ENCODE measurements at regions not wholly inside any gene's neighbourhood (a gene's known extent, or its start where the extent isn't known, plus 50 kb on each side); places are given as distances from the start of the nearest gene placed in this dataset.

GRCh38 chr20:6635034-6635736 lies 132.3 kb upstream of the BMP2 start:
- no peaks in the 10 kb centered on the region for H3K36me3 ChIP-seq (replicated peaks in 1 of 2; ENCODE audit: control insufficient read depth in 1 of 2, insufficient read depth in 2 of 2, low read length in 1 of 2)
- no peaks in the 10 kb centered on the region for H3K27me3 ChIP-seq (ENCODE audit: insufficient read depth)
- no peak overlapping the region for H3K9ac ChIP-seq
- CTCF ChIA-PET = no interaction called here
- no peaks in the 10 kb centered on the region for H4K20me1 ChIP-seq (ENCODE audit: insufficient read depth)
- no peaks in the 10 kb centered on the region for H3F3A ChIP-seq (replicated peaks; ENCODE audit: insufficient read depth)
- H3K79me2 ChIP-seq (ENCODE audit: insufficient read depth) = no peaks in the 10 kb centered on the region
- no peak overlapping the region for H3K4me3 ChIP-seq (ENCODE audit: low read depth in 2 of 2, low read length in 1 of 2)
- no peak for DNase-seq
- no peak overlapping the region for H3K4me2 ChIP-seq
- H3K9me2 ChIP-seq = no peaks in the 10 kb centered on the region
- H2AFZ ChIP-seq (ENCODE audit: low read depth) = no peak overlapping the region
- no peak for TF ChIP-seq POLR2AphosphoS5 (IDR thresholded peaks at IDR 0.05; ENCODE audit: low read depth, low read length)
- TF ChIP-seq, protein P1, sequence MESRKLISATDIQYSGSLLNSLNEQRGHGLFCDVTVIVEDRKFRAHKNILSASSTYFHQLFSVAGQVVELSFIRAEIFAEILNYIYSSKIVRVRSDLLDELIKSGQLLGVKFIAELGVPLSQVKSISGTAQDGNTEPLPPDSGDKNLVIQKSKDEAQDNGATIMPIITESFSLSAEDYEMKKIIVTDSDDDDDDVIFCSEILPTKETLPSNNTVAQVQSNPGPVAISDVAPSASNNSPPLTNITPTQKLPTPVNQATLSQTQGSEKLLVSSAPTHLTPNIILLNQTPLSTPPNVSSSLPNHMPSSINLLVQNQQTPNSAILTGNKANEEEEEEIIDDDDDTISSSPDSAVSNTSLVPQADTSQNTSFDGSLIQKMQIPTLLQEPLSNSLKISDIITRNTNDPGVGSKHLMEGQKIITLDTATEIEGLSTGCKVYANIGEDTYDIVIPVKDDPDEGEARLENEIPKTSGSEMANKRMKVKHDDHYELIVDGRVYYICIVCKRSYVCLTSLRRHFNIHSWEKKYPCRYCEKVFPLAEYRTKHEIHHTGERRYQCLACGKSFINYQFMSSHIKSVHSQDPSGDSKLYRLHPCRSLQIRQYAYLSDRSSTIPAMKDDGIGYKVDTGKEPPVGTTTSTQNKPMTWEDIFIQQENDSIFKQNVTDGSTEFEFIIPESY (IDR thresholded peaks at IDR 0.05; ENCODE audit: borderline replicate concordance, low read depth) = no peak
- no peak for TF ChIP-seq FOSL2 (IDR thresholded peaks at IDR 0.05; ENCODE audit: borderline replicate concordance, low read depth)
- TF ChIP-seq MXI1 (IDR thresholded peaks at IDR 0.05; ENCODE audit: low read depth, low read length) = no peak
- no peak for TF ChIP-seq FOXJ3 (CRISPR knock-in tag; IDR thresholded peaks at IDR 0.05)
- TF ChIP-seq RAD21 (IDR thresholded peaks at IDR 0.05; ENCODE audit: low read length) = no peak
- TF ChIP-seq TEAD4 (IDR thresholded peaks at IDR 0.05; ENCODE audit: borderline replicate concordance, insufficient read depth) = no peak
- TF ChIP-seq JUND (IDR thresholded peaks at IDR 0.05) = no peak
- TF ChIP-seq EZH2phosphoT487 (IDR thresholded peaks at IDR 0.05; ENCODE audit: borderline replicate concordance, low read depth) = no peak
- no peak for TF ChIP-seq SIN3A (IDR thresholded peaks at IDR 0.05; ENCODE audit: borderline replicate concordance, low read depth, low read length)
- no peak for TF ChIP-seq CHD2 (IDR thresholded peaks at IDR 0.05; ENCODE audit: low read length, partially characterized antibody)
- no peak for TF ChIP-seq TCF12 (IDR thresholded peaks at IDR 0.05)
- TF ChIP-seq GABPA (IDR thresholded peaks at IDR 0.05; ENCODE audit: low read depth) = no peak
- no peak for TF ChIP-seq FOXM1 (IDR thresholded peaks at IDR 0.05; ENCODE audit: low read depth)
- TF ChIP-seq MAX (IDR thresholded peaks at IDR 0.05; ENCODE audit: low read depth) = no peak
- no peak for TF ChIP-seq MEF2A (IDR thresholded peaks at IDR 0.05; ENCODE audit: borderline replicate concordance, low read depth)
- TF ChIP-seq NRF1 (IDR thresholded peaks at IDR 0.05; ENCODE audit: low read depth, low read length) = no peak
- TF ChIP-seq TAF1 (IDR thresholded peaks at IDR 0.05; ENCODE audit: borderline replicate concordance, low read depth, low read length) = no peak
- no peak for TF ChIP-seq RXRA (IDR thresholded peaks at IDR 0.05; ENCODE audit: borderline replicate concordance, low read depth)
- no peak overlapping the region for H3K27ac ChIP-seq (ENCODE audit: low read depth in 2 of 2, low read length in 1 of 2)
- POLR2A ChIA-PET = no interaction called here
- H3K4me1 ChIP-seq (ENCODE audit: control insufficient read depth in 1 of 2, insufficient read depth in 2 of 2, low read depth in 1 of 2, low read length in 1 of 2) = no peaks in the 10 kb centered on the region
- H3K9me3 ChIP-seq = no peaks in the 10 kb centered on the region
- 14% methylated on average over 1 of the region's 1 CpG for whole genome bisulfite sequencing (ENCODE audit: low lambda C conversion rate)

Data from SK-N-SH (cell line).